HL-60/S4 (cell line): ENCODE measurements at regions not wholly inside any gene's neighbourhood (a gene's known extent, or its start where the extent isn't known, plus 50 kb on each side); places are given as distances from the start of the nearest gene placed in this dataset.
"Not testable (repeated sequence)": the region's sequence is repeated elsewhere in the genome, so short reads cannot be mapped to it uniquely, and the experiment has no call there.

ENCODE experiments used
- in situ Hi-C: fragments of 300-500 bp; cut with MboI; formaldehyde crosslinking; loops from 2 replicates; pipeline ENCODE4 v1.14.3; 2022; ENCODE audit warnings: low sequenced_read_pairs

DNA sequence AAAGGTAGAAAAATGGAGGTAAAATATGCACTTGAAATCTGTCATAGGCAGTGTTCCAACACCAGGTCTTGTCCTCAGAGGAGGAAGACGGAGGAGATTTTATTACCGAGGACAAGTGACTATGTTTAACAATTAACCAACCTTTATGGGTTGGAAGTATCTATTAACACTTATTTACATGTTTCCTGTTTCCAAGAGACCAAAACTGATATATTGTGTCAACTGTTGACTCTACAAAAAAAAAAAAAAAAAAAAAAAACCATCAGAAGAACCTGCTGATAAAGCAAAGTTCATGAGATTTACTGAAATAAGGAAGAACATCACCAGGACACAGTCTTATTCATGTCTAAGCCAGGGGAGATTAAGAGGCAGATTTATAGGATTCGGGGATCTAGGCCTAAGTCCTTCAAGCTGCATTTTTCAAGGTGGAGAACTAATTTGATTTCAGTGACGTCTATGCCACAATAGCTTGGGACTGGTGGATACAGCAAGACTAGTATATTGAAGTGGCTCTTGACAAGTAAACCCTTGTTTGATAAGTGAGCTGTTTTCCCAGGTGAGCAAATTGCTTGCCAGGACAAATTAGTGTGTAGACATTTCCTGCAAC, 126.6 kb upstream of the NAA20 start:
- in situ Hi-C loops: loop anchor here (10.0 kb wide), 1 partner anchor 114 kb away; no protein-coding TSS in a partner anchor

DNA sequence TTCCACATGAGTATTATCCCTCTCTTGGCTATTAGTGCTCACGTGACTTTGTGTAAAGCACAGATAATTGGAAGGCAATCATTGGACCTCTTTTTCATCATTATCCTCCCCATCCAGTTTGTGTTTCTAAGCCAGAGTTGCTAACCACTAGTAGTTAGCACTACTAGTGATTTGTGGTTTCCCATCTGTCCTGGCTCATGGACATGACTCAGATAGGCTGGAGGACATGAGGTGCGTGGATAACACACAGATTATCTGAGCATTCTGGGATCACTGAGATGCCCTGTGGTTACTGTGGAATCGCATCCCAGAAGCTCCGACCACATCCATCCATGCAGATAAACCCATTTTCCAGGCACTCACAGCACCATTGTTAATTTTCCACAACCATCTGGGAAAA, 123.8 kb upstream of the NAA20 start:
- in situ Hi-C loops: loop anchor here (10.0 kb wide), 1 partner anchor 111 kb away; no protein-coding TSS in a partner anchor

DNA sequence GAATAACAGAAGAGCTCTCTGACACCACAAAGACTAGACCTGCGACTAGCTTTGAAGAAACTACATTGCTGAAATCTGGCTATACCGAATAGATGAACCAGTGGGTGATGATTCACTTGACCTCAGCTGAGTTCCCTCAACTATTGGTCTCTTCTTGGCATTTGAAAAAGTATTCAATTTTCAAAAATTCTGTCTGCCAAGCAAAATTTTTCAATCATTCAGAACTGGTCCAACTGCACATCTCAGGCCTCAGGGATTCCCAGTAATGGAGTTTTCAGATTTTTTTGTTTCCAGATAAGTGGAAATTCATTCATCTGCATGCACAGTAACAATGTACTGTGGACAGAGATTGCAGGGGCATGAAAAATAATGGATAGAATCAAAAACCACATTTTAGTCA, 121.4 kb upstream of the NAA20 start:
- in situ Hi-C loops: loop anchor here (10.0 kb wide), 1 partner anchor 109 kb away; no protein-coding TSS in a partner anchor

DNA sequence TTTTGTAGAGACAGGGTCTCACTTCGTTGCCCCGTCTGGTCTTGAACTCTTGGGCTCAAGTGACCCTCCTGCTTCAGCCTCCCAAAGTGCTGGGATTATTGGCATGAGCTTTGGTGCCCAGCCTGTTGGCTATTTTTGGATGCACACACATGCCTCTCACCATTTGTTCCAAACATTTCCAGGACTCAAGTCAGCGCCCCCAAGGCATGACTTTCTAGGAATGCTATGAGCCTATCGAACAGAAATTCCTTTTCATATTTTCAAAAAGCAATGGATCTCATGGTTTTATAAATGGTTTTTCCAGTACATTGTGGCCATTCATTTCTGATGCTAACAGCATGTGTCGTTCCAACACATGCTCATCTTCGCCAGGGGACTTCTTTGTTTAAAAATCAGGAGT, 119.3 kb upstream of the NAA20 start:
- in situ Hi-C loops: loop anchor here (10.0 kb wide), 1 partner anchor 107 kb away; no protein-coding TSS in a partner anchor

DNA sequence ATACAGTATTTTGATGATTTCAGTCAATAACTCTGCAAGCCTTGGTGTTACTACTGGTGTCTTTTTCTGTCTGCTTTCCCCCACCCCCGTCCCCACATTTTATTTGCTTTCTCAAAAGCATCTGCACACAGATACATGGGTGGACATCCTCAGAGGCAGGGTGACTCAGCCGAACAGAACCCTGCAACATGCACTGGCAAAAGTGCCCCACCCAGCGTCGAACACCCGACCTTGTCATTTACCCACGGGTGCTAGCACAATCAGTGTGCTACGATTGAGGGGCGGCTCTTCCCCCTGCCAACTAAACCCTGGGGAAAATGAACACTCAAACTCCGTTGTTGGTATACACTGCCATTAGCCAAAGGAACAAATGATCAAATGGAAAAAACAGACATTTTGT, 115.9 kb upstream of the NAA20 start:
- in situ Hi-C loops: no loop called here

DNA sequence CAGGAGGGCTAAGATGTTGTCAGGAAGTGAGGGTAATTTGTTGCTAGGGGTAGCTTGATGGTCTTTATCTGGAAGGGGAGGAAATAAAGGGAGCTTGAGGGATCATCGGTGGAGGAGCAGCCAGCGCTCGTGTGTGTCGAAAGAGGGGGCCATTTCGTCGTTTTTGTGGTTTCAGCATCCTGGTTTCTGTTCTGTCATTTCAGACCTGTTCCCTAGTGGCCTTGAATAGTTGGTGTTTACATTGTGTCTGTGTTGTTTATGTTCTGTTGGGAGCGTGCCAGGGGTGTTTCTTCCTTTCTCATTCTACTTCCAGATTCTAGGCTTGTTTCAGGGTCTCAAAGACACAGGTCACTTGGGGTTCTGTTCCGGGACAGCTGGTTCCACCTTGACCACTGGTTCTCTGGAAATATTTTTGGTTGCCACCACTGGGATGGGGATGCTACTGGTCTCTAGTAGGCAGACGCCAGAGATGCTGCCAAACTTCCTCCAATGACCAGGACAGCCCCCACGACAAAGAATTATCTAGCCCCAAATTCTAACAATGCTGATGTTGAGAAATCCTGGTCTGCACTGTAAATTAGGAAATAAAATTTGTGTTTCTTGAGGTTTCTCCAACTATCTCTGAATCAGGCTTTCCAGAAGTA, 113.9 kb upstream of the NAA20 start:
- in situ Hi-C loops: no loop called here

DNA sequence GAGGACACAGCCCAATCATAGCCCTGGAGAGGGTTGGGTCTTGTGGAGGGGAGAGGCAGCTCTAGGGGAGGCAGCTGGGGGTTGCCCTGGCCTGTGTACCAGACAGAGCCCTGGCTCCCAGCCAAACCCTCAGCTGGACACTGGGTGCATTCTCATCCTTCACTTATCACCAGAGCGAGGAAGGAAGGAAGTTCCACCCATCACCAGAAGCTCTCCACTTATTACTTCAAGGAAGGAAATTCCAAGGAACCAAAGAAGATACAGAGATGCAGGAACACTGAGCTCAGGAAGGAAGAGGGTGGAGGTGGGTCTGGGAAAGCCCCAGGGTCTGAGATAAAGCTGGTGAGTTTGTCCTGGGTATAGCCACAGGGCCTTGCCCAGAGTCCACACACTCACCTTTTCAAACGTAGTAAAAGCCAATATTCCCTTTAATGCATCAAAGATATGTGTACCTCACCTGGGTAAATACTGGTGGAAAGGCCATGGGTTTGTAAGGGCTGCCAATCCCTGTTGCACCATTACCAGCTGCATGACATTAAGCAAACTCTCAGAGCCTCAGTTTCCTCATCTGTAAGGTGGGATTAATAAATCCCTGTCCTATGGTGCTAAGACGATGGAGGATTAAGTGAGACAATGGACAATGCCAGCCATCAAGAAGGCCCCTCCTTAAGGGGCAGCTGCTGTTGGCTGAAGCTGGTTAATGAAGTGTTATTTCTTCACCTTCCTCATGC, 109.7 kb upstream of the NAA20 start:
- in situ Hi-C loops: no loop called here

DNA sequence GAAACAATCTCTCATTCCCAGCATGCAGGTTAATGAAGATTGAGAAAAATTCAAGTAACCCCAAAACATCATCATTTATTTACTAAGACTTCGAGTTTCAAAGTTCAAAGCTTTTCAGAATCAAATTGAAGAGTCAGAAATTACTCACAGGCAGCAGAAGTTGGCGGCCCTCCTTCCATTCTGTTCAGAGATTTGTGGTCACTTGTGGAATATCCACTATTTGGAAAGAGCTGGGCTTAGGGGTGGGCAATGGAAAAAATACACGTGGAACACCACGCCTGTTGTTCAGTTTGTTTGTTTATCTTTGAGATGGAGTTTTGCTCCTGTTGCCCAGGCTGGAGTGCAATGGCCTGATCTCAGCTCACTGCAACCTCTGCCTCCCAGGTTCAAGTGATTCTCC, 108.6 kb upstream of the NAA20 start:
- in situ Hi-C loops: no loop called here

DNA sequence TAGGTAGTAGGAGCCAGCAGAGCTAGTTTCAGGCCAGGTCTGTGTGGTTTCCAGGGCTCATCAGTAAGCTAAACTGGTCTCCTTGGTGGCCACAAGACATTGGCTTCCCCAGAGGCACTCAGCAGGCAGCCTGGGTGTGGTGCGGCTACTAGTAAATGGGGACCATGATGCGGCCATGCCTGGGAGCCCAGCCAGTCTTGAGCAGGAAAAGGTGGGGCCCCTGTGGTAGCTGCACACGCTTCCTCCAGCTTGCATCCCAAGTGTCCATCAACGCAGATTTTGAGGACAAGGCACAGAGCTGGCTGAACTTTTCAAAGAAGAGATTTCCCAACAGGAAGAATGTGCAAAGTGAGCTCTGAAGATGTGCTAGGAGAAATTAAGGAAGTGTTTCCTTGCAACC, 107.4 kb upstream of the NAA20 start:
- in situ Hi-C loops: no loop called here

DNA sequence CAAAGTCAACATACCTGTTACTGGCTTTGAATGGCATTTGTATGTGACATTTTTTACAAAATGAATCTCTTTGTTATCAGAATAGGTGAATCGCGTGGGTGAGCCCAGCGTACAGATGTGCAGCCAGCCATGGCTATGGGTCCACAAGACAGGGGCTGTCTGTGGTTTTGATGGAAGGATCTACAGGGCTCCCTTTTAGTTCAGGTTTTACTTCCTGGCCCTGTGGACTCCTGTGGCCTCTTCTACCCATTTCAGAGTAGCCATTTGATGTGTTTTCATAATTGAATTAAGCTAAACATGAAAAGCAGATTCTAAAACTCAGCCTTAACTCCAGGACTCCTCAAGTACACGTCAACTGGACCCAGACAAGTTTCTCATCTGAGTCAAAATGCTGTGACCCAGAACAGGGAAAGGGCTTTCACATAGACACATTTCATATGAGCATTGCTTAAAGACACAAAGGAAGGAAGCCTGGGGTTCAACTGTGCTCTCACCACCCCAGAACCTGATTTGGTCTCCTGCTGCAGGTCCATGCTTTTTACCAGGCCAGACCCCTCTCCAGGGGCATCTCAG, 105.3 kb upstream of the NAA20 start:
- in situ Hi-C loops: no loop called here

DNA sequence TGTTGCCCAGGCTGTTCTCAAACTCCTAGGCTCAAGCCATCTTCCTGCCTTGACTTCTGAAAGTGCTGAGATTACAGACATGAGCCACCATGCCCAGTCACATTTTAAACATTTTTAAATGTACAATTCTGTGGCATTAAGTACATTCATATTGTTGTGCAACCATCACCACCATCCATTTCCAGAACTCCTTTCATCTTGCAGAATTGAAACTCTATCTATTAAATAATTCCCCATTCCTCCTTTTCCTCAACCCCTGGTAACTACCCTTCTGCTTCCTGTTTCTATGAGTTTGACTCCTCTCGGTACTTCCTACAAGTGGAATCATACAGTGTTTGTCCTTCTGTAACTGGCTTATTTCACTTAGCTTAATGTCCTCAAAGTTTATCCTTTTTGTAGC, 103.8 kb upstream of the NAA20 start:
- in situ Hi-C loops: no loop called here

DNA sequence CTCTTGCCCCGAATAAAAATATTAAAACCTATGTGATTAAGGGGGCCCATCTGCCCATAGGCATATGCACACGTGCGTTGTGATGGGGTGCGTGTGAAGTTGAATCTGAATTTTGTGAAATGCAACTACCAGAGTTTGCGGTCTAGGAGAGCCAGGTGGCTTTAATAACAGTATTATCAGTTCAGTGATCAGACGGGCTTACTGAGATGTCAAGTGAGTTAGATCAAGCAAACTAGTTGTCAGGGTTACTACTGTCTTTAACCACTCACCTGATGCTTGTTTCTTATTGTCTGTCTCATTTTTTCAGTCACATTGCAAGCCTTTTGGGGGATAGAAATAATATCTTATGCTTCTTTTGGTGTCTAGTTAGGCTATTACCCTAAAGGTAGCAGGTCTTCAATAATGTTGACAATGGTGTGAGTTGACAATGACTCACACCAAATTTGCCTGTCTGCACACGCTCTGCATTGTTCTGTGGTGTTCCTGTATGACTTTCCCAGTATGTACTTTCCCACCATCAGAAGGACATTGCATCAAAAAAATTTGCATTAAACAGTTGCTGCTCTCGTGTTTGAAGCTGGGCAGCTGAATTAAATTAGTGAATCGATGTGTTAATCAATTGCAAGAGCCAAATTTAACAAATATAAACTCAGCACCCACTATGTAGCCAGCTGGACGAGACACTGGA, 103.1 kb upstream of the NAA20 start:
- in situ Hi-C loops: no loop called here

DNA sequence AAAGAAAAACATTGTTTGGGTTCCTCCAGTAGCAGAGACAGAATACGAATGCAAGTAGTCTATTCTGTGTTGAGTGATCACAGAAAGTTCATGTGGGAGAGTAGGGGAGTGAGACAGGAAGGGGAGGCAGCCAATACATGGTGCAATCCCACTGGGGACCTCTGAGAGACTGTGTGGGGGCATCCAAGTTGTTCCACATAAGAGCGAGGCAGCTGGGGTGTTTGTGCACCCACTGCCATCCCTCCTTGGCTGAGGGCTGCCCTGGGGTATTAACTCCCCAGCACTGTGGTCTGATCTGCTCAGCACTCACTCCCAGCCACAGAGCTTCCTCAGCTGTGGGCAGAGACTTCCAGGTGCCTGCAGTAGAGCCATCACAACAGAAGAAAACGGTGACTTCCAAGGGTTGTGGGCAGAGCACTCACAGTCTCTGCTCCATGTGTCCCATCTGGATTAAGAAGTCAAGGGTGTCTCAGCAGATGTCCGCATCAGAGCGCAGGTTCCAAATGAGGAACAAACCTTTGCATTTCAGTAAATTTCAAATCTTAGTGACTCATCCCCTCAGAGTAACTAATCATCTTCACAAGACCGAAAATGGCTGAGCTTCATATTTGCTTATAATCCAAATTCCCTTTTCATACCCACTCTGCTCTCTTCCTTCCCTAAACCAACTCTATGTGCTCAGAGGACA, 101.9 kb upstream of the NAA20 start:
- in situ Hi-C loops: no loop called here

DNA sequence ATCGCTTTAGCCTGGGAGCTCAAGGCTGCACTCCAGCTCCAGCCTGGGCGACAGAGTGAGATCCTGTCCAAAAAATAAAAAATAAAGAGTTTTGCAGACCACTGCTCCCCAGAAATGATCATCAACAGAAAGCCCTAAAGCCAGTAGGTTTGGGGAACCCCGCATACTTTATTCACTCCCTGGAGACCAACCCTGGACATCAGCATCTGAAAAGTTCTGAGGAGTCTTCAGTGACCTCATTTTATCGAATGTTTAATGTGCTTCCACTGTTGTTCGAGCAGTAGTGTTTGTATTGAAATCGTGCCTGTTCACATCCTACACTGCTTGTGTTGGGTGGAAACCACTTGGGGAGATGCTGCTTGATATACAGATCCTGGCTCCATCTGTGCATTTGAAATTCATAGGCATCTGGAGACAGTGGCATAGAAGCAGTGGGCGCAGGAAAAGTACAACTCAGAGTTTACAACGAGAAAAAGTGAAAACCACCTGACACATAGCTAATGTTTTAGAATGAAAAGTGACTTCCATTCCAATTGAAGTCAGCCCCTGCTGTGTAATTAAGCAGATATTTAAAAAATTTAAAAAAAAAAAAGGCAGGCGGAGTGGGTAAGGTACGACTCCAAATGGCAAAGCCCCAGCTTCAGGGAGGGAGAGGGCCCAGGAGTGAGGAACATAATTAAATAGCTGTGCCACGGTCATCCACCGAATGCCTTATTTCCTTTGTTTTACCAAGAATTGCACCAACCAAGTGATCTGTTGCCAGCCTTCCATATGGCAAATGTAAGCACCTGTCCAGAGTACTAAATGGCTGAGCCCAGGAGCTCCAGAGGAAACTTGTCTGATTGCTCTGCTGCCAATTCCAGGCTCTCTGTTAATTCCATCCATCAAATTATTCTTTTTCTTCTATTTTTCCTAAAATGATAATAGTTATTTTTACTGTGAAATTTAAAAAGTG, 100.4 kb upstream of the NAA20 start:
- in situ Hi-C loops: no loop called here

DNA sequence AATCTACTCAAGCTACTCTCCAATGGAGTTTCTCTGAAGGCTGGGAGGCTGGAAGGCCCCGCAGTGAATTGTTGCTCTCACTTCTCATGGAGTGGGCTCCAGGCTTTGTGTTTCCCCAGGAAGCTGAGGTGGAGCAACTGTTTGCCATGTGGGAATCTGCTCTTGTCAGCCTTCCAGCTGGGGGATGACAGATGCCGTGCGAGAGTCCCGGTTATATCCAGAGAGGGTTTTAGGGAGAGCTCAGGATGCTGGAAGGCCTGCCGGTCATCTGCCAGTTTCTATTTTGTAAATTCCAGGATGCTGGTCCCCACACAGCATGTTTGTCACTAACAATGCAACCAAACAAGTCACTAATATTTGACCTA, 98.2 kb upstream of the NAA20 start:
- in situ Hi-C loops: no loop called here

DNA sequence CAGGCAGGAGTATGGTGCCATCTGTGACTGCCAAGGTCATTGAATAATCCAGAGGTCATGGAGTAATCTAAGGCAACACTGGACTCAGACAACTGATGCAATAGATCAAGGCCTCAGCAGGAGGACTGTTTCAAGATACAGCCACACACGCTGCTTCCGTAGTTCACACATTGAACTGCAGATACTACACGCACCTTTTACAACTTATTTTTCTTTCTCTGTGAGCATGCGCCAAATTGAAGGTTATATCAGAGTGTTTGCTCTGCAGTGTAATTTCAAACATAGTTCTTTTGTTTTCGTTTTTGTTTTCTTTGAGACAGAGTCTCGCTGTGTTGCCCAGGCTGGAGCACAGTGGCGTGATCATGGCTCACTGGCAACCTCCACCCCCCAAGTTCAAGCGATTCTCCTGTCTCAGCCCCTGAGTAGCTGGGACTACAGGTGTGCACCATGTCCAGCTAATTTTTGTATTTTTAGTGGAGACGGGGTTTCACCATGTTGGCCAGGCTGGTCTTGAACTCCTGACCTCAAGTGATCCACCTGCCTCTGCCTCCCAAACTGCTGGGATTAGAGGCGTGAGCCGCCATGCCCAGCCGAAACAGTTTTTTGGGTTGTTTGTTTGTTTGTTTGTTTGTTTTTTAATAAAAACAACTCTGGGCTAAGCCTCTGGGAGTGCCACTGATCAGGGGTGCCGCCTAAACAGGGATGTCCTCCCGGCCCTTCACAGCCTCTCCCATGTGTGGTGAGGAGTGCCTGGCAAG, 96.6 kb upstream of the NAA20 start:
- in situ Hi-C loops: no loop called here

DNA sequence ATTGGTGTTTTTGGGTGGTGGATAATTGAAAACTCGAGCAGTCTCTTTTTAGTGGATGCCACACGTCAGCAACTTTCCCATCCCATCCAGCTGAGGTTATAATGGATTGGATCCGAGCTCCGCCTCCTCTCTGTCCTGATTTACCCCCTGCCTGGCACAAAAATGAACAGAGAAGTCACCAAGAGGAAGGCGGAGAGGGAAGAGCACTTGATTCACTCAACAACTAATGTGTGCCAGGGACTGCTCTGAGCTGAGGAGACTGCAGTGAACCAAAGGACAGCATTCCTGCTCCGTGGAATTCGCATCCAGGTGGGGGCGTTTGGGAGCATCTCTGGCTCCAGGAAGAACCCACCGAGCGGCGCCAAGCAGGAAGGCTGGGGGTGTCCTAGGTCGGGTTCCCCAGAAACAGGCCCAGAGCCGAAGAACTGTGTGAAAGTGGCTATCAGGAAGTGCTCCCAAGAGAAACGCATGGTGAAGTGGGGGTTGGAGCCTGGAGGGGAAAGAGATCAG, 95.8 kb upstream of the NAA20 start:
- in situ Hi-C loops: no loop called here

DNA sequence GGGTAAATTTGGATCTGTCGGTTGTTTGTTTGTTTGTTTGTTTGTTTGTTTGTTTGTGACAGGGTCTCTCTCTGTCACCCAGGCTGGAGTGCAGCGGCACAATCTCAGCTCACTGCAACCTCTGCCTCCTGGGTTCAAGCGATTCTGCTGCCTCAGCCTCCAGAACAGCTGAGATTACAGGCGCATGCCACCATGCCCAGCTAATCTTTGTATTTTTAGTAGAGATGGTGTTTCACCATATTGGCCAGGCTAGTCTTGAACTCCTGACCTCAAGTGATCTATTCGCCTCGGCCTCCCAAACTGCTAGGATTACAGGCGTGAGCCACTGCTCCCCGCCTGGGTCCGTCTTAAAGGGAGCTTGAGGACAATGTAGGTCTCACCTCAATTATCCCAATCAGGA, 95.3 kb upstream of the NAA20 start:
- in situ Hi-C loops: not testable (repeated sequence)

DNA sequence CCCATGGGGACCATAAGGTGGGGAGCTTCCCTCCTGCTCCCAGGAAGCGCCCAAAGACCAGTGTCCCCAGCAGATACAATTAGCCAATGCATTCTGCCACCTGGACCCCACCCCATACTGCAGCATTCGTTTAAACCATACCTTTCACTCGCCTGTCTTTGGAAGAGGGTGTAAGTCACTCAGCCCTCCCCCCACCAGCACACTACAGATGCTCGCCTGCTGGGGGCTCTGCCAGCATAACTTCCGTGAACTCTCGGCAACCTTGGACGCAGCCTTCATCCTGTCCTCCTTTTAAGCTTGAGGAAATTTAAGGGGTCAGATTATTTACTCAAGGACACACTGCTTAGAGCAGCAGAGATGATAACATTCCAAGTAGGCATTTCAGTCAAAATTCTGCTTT, 94.4 kb upstream of the NAA20 start:
- in situ Hi-C loops: no loop called here
